GM21717 (cell line): ENCODE measurements at regions not wholly inside any gene's neighbourhood (a gene's known extent, or its start where the extent isn't known, plus 50 kb on each side); places are given as distances from the start of the nearest gene placed in this dataset.
A peak's percentile ranks its signal among the peaks of the same experiment; 100 is the strongest.
"Not testable (repeated sequence)": the region's sequence is repeated elsewhere in the genome, so short reads cannot be mapped to it uniquely, and the experiment has no call there.

Experiments used
- ATAC-seq: cut with Tn5 transposase; IDR thresholded peaks from one replicate; pipeline ENCODE4 v1.9.1; 2021; ENCODE audit warnings: mild to moderate bottlenecking, moderate library complexity; ENCODE audit not compliant: unreplicated experiment

DNA sequence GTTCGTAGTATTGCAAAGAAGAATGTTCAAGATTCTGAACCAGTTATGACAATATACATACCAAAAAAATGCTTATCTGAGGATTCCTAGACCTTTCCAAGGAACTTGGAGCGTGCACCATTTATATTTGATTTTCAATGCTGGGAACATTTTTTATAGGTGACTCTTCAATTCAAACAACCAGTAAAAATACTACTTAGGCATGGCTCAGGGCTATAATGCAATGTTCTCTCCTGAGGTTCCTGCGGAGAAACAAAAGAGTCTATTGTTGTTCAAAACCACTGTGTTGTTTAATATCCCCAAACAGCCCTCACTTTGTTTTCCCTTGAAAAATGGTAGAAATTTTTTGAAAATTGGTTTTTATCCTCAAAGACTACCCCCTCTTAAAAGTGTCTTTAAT, 335.7 kb upstream of the IZUMO3 start:
- ATAC-seq, result no peak

DNA sequence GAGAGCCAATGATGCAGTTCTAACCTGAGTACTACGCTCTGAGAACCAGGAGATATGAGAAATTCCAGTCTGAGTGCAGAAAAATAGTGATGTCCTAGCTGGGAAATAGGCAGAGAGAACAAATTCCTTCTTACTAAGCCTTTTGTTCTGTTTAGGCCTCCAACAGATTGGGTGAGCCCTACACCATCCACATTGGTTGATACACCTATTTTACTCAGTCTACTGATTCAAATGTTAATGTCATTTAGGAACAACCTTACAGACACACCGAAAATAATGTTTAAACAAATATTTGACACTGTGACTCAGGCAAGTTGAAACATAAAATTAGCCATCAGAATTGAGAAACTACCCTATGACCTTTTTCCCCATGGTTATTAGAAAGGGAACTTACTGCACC, 333.9 kb upstream of the IZUMO3 start:
- ATAC-seq, result no peak

DNA sequence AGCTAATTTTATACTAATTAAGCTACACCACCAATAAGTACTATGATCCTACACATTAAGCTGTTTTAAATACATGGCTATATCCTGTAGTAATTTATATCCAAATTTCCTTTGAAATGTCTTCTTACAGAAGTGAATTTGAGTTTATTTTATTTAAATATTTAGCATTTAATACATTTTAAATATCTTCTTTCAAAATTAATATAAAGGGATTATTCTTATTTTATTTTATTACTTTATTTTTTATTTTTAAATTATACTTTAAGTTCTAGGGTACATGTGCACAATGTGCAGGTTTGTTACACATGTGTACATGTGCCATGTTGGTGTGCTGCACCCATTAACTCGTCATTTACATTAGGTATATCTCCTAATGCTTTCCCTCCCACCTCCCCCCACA, 310.9 kb upstream of the IZUMO3 start:
- ATAC-seq, result not testable (repeated sequence)

DNA sequence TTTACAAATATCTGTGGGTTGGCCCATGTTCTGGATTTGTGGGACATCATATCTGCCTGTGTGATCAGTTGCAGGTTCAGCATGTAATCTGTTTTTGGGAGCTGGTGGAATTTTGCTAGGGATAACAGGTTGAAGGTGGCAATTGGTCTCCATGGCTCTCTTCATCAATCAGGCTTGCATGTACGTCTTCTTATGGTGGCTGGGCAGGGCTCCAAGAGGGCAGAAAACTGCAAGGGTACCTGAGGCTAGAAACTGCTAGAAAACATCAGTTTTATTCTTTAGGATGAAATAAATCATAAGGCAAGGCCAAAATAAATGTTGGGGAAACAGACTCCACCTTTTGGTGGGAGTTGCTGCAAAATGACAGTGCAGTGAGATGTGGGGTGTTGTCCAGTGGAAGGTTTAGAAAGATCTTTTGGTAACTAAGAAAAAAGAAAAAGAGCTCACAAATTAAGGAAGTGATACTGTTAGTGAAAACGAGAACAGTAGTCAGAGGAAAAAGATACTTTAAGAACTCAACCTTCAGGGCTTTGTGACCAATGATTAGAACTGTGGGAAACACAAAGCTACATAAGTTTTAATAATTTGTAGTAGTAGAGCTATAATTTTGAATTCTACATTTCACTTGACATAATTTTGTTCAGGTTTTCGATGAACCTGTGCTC, 300.7 kb upstream of the IZUMO3 start:
- ATAC-seq, result peak; percentile 64

DNA sequence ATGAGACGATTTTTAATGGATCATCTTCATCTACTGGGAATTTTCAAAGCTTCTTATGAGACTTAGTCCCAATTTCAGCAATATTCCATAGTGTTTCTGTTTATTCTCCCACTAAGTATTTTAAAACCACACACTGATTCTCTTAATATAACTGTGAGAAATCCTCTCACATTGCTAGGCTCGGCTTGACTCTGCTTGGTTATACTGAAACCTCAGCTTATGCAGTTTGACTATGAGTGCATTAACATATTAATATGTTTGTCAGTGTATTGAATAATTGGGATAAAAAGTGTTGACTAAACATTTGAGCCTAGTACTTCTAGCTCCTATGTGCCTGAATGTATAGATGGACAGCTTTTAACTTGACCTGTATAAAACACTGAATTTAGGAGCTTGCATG, 298.5 kb upstream of the IZUMO3 start:
- ATAC-seq, result no peak

DNA sequence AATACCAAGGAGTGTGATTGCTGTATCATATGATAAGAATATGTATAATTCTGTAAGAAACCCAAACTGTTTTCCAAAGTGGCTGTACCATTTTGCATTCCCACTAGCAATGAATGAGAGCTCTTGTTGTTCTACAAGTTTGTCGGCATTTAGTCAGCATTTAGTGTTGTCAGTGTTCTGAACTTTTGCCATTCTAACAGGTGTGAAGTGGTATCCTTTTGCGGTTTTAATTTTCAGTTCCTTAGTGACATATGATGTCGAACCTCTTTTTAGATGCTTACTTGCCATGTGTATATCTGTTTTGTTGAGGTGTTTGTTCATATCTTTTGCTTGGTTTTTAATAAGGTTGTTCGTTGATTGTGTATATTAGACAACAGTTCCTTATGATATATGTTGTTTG, 296.3 kb upstream of the IZUMO3 start:
- no peak for ATAC-seq

DNA sequence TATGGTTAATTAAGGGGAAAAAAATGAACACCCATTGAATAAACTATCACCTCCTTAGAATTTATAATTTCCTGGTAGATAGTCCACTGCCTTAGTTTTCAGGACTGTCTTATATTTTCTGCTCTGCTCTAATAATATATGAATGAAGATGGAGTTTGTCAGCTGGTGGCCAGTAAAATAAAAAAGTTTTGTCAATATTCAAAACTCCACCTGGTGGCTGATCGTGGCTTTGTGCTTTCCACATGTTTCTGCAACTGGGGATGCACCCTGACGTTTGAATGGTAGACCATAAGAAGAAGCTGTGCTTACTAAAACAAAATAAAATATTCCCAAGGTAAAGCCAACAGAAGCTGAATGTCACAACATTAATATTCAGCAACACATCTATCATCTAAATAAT, 286.6 kb upstream of the IZUMO3 start:
- ATAC-seq, result no peak

DNA sequence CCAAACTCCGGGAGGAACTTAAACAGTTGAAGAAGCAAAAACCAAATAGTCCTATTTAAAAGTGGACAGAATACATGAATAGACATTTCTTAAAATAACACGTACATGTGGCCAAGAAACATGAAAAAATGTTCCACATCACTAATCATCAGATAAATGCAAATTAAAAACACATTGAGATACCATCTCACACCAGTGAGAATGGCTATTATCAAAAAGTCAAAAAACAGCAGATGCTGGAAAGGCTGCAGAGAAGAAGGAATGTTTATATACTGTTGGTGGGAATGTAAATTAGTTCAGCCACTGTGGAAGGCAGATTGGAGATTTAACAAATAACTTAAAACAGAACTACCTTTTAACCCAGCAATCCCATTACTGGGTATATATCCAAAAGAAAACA, 283.0 kb upstream of the IZUMO3 start:
- ATAC-seq, result no peak

DNA sequence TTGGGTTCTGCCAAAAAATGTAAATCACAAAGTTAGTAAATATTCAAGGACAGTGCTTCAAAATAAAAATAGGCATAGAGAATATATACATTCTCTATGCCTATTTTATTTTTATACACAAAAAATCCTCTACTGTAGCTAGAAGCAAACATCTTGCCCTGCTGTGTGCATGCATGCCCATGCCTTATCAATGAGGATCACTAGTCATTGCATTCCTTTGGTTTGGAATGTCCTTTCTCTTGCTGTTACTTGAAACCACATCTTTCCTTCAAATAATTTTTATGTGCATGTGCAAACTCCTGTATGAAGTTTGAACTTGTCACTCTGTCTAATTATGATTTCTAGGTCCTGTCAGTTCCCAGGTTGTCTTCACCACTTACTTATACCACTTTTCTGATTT, 278.9 kb upstream of the IZUMO3 start:
- no peak for ATAC-seq

DNA sequence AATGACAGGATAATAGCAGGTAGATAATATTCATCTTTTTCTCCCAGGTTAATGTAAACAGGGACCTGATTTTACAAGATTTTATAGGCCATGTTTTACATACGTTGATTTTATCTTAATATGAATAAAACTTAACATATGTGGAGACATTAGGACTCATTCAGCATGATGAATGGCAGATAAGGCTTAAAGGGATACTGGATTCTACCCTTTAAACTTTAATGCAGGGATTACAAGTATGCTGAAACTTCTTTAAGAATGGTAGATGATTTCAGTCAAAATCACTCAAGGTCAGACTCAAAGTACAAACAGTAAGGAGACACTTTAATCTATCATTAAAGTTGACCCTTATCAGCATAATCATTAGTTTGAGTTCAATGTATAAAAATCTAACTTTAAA, 274.5 kb upstream of the IZUMO3 start:
- ATAC-seq, result no peak

DNA sequence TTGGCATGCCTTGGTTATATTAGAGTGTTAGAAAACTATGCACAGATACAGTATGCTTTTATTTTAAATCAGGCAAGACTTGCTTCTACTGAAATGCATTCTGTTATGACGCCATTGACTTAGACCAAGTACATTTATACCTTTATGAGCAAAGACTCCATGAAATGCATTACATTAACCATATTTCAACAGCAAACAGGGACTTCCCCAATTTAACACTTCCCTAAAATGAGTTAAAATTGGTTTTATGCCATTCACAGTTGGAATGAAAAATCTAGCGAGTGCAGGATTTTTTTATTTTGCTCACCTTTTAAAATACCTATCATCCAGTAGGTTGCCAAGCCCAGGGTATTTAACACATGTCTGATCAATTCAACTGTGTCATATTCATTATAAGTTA, 272.1 kb upstream of the IZUMO3 start:
- ATAC-seq, result no peak

DNA sequence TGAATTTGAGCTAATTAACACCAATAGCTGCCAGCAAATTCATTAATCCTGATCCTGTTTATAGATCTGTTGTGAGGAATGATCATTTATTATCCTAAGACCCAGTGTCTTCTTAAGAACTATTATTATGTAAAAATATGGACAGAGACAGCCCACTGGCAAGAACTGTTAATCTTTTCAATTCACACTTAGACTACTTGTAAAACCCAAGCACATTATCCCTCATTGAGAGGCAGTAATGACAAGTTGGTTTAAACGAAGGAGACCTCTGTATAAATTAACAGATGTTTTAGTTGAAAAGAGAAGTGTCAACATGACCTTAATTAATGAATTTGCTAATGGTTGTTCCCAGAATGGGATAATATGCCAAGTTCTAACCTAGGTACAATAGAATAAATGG, 270.3 kb upstream of the IZUMO3 start:
- ATAC-seq, result no peak

DNA sequence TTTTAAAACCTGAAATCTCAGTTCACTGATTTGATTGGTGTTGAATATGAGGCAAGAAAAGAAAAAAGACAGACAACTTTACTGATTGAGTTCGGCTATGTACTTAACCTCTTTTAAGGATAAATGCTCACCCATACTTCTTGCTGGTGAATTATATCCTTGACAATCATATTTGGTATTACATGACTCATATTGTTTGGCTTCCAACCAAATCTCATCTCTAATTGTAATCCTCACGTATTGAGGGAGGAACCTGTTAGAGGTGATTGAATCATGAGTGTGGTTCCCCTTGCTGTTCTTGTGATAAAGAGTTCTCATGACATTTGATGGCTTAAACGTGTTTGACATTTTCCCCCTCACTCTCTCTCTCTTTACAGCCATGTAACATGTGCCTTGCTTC, 255.6 kb upstream of the IZUMO3 start:
- no peak for ATAC-seq

DNA sequence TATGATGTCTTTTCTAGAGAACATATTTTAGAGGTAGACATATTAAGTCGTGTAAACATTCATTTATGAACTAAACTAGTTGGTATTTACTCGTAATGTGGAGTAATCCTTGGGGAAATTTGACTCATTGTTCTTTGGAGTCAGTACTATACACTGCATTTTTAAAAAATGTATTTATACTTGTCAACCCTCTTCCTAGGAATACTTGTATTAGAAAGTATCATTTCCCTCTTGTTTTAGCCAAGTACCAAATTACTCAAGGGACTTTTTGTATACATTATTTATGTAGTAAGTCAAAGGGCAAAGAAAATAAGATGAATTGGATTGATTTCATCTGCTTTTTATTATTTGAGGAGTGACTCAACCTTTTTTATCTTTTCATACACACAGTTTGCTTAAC, 248.1 kb upstream of the IZUMO3 start:
- no peak for ATAC-seq

DNA sequence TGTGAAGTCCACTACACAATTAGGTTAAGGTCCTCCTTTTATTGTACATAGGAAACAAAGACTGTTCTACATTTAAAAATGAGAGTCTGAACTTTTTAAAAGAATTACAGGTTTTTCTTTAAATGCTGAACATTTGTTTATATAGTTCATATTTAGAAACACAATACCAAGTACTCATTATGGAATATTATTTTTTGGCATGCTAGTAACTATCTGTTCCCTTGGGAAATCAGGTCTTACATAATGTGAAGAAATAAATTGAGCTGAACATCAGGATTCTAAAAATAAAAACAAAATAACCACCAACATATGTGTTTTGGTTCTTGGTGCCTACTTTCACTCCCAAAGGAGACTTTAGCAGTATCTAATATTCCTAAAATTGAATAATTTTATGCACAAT, 230.5 kb upstream of the IZUMO3 start:
- no peak for ATAC-seq

DNA sequence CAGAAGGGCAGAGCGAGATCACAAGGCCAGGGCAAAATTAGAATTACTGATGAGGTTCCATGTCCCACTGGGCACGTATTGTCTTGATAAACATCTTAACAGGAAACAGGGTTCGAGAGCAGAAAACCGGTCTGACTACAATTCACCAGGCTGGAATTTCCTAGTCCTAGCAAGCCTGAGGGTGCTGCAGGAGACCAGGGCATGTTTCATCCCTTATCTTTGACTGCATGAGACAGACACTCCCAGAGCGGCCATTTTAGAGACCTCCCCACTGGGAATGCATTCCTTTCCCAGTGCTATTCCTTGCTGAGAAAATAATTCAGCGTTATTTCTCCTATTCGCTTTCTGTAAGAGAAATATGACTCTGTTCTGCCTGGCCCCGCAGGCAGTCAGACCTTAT, 228.5 kb upstream of the IZUMO3 start:
- ATAC-seq, result not testable (repeated sequence)

DNA sequence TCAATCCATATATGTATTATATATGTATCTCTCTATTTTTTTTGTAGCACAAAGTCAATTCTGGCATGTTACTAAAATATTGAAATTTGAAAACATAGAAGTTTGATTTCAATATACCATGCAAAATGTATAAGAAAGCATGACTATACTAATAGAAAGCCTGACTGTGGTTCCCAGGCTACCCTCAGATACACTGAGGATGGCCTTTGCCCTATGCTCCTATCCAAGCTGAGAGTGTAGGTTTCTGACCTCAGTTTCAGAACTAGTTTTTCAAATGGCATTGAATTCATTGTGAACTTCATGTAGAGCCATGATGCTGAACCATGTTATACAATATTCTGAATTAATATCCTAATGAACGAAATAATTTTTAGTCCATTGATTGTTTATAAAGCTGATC, 220.4 kb upstream of the IZUMO3 start:
- ATAC-seq, result no peak

DNA sequence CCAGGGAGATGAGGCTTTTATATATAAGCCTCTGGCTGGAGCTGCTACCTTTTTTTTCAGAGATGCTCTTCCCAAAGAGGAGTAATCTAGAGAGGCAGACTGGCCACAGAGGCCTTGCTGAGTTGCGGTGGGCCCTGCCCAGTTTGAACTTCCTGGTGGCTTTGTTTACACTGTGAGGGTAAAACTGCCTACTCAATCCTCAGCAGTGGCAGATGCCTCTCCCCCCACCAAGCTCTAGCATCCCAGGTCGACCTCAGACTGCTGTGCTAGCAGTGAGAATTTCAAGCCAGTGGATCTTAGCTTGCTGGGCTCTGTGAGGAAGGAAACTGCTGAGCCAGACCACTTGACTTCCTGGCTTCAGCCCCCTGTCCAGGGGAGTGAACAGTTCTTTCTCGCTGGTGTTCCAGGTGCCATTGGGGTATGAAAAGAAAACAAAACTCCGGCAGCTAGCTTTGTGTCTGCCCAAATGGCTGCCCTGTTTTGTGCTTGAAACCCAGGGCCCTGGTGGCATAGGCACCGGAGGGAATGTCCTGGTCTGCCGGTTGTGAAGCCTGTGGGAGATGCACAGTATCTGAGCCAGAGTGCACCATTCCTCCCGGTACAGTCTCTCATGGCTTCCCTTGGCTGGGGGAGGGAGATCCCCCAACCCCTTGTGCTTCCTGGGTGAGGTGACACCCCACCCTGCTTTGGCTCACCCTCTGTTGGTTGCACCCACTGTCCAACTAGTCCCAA, 219.5 kb upstream of the IZUMO3 start:
- ATAC-seq, result no peak

DNA sequence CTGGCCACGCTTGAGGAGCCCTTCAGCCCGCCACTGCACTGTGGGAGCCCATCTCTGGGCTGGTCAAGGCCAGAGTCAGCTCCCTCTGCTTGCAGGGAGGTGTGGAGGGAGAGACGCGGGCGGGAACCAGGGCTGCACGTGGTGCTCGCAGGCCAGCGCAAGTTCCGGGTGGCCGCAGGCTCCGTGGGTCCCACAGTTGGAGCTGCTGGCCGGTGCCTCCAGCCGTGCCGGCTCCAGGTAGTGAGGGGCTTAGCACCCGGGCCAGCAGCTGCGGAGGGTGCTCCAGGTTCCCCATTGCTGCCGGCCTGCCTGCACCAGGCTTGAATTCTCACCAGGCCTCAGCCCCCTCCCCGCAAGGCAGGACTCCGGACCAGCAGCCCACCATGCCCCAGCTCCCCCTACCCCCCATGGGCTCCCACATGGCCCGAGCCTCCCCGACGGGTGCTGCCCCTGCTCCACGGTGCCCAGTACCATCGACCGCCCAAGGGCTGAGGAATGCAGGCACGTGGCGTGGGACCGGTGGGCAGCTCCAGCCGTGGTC, 192.8 kb upstream of the IZUMO3 start:
- ATAC-seq, result no peak

DNA sequence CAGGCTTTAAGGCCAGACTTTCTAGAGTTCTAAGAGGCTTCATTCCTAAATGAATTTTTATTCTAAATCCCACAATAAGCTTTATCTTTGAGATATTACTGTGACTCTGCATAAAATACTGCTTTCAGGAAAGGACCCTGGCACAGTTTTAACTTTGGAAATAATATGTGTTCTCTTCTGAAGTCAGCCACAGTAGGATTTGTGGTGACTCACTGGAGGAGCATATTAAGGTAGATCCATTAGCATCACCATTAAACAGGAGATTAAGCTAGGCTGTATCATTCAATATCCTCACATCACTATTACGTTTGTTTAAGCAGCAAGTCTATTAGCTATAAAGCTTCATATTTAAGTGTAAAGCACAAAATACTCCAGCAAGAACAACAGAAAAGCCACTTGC, 186.1 kb upstream of the IZUMO3 start:
- no peak for ATAC-seq

DNA sequence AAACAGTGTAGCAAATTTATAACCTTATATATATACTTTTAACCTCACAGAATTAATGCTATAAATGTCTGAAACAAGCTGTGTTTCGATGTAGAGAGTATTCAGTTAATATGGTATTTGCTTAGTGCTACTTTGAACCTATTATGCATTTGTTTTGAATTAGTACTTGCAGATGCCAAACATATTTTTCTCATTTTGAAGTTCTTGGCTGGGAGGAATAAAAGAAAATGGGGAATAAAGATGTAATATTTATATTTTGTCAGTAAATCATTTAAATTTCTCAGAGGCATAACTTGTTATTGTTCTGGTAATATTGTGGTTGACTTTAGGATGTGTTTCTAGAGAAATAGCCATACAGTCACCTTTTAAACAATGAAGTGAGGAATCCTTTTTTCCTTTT, 175.9 kb upstream of the IZUMO3 start:
- ATAC-seq, result no peak

DNA sequence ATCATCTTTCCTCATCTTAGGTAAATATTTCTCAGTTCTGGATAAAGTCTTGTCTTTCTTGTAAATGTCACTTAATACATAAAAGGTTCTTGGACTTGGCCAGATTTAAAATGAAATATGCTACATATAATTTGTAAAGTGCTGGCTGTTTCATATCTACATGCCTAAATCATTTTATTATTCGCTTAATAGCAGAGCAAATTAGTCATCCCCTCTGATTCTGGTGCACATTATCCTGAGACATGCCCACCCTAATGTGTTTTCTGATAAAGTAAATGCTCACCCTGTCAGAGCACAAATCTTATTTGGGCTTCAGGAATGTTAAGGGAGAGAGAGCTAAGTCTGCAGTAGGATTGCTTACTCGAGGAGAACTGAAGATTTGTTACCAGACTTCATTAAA, 166.5 kb upstream of the IZUMO3 start:
- no peak for ATAC-seq

DNA sequence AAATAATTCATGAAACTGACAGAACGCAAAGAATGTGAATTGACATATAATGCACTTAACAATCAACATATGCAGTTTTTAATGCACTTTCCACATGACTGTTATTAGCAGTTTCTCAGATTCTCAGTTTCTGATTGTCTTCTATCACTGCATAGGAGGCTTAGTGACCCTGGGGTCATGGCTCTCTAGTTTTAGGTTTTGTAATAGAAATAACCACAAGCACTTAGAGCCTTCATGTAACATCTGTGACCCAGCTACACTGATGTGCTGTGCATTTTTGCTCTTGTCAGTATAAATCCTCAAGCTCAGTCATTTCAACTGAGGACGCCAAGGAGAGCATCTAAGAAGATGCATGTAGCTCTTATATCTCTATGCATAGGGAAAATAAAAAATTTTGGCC, 163.1 kb upstream of the IZUMO3 start:
- ATAC-seq, result no peak
